ENCODE measurements at regions not wholly inside any gene's neighbourhood (a gene's known extent, or its start where the extent isn't known, plus 50 kb on each side); places are given as distances from the start of the nearest gene placed in this dataset.

GRCh38 chr1:95583661-95584210, 349.7 kb downstream of the RWDD3 start:
- no peak overlapping the region for H3K4me3 ChIP-seq
- ATAC-seq (no peak), DNase-seq (no peak)
- H3K27ac ChIP-seq, result no peak overlapping the region
- H3K36me3 ChIP-seq (replicated peaks in 1 of 2; ENCODE audit: insufficient read depth in 1 of 2, low read depth in 2 of 2), result no peaks in the 10 kb centered on the region
- 39 to 47% methylated on average over 4 of the region's 4 CpGs for WGBS, 2 donors
- no peaks in the 10 kb centered on the region for H3K27me3 ChIP-seq
- intact Hi-C loops (cut with DNase I), result no loop called here
- TF ChIP-seq POLR2A (IDR thresholded peaks at IDR 0.05), result no peak
- no peak for TF ChIP-seq CTCF (IDR thresholded peaks at IDR 0.05)
- H3K4me1 ChIP-seq, result no peaks in the 10 kb centered on the region
- peaks cover 0 to 4% (median 0%) of the 10 kb centered on the region in 3 donors for H3K9me3 ChIP-seq

- no peak for ATAC-seq
- 83% methylated on average over 4 of the region's 4 CpGs for WGBS, 2 donors
- intact Hi-C loops (cut with DNase I), result no loop called here
Observed at GRCh38 chr1:95584315-95584714, 350.3 kb downstream of the RWDD3 start.

GRCh38 chr1:95604771-95605170, 370.8 kb downstream of the RWDD3 start:
- Histone ChIP-seq H3K27me3 (no peaks in the 10 kb centered on the region), H3K36me3 (replicated peaks in 1 of 2; ENCODE audit: insufficient read depth in 1 of 2, low read depth in 2 of 2) (no peaks in the 10 kb centered on the region), H3K4me1 (no peaks in the 10 kb centered on the region), H3K4me3 (no peak overlapping the region), H3K27ac (no peak overlapping the region), H3K9me3 (no peaks in the 10 kb centered on the region)
- WGBS, 2 donors, result 7 to 16% methylated on average over 3 of the region's 3 CpGs
- ATAC-seq (no peak), DNase-seq (no peak)
- TF ChIP-seq POLR2A (IDR thresholded peaks at IDR 0.05), result no peak
- TF ChIP-seq CTCF (IDR thresholded peaks at IDR 0.05), result no peak
- intact Hi-C loops (cut with DNase I), result no loop called here

More at GRCh38 chr1:95584315-95584714, 350.3 kb downstream of the RWDD3 start:
- Histone ChIP-seq H3K27me3 (no peaks in the 10 kb centered on the region), H3K27ac (no peak overlapping the region), H3K4me3 (no peak overlapping the region), H3K36me3 (replicated peaks in 1 of 2; ENCODE audit: insufficient read depth in 1 of 2, low read depth in 2 of 2) (no peaks in the 10 kb centered on the region), H3K9me3 (peaks cover 0 to 4% (median 0%) of the 10 kb centered on the region in 3 donors), H3K4me1 (no peaks in the 10 kb centered on the region)
- DNase-seq, result no peak
- TF ChIP-seq CTCF (IDR thresholded peaks at IDR 0.05) (no peak), POLR2A (IDR thresholded peaks at IDR 0.05) (no peak)

- 62 to 73% methylated on average over 5 of the region's 5 CpGs for WGBS, 2 donors
- no peaks in the 10 kb centered on the region for H3K27me3 ChIP-seq
- TF ChIP-seq POLR2A (IDR thresholded peaks at IDR 0.05) (no peak), CTCF (IDR thresholded peaks at IDR 0.05) (no peak)
- H3K27ac ChIP-seq, result no peak overlapping the region
- H3K4me1 ChIP-seq, result no peaks in the 10 kb centered on the region
- no peak for DNase-seq
- intact Hi-C loops (cut with DNase I), result no loop called here
- no peaks in the 10 kb centered on the region for H3K9me3 ChIP-seq
- ATAC-seq, result no peak
- H3K36me3 ChIP-seq (replicated peaks in 1 of 2; ENCODE audit: insufficient read depth in 1 of 2, low read depth in 2 of 2), result no peaks in the 10 kb centered on the region
- H3K4me3 ChIP-seq, result no peak overlapping the region
Observed at GRCh38 chr1:95614197-95614596, 380.2 kb downstream of the RWDD3 start.

- Histone ChIP-seq H3K36me3 (replicated peaks in 1 of 2; ENCODE audit: insufficient read depth in 1 of 2, low read depth in 2 of 2) (no peaks in the 10 kb centered on the region), H3K27me3 (no peaks in the 10 kb centered on the region), H3K9me3 (no peaks in the 10 kb centered on the region), H3K27ac (no peak overlapping the region), H3K4me3 (no peak overlapping the region), H3K4me1 (no peaks in the 10 kb centered on the region)
- no peak for ATAC-seq
- TF ChIP-seq CTCF (IDR thresholded peaks at IDR 0.05) (no peak), POLR2A (IDR thresholded peaks at IDR 0.05) (no peak)
- 61 to 68% methylated on average over 3 of the region's 3 CpGs for WGBS, 2 donors
- intact Hi-C loops (cut with DNase I), result no loop called here
- no peak for DNase-seq
Observed at GRCh38 chr1:95615421-95615820, 381.4 kb downstream of the RWDD3 start.
